HEK293 (cell line): ENCODE measurements at regions not wholly inside any gene's neighbourhood (a gene's known extent, or its start where the extent isn't known, plus 50 kb on each side); places are given as distances from the start of the nearest gene placed in this dataset.
"Not testable (repeated sequence)": the region's sequence is repeated elsewhere in the genome, so short reads cannot be mapped to it uniquely, and the experiment has no call there.

Experiments
- CTCF ChIP-seq: fragments of 450-650 bp; formaldehyde crosslinking; IDR thresholded peaks from 2 replicates; pipeline ENCODE4 v1.5.1; 2016; ENCODE audit warnings: missing biosample characterization, missing genetic modification characterization
- PATZ1 ChIP-seq: fragments of 450-650 bp; formaldehyde crosslinking; IDR thresholded peaks from 2 replicates; pipeline ENCODE4 v1.5.1; 2016; ENCODE audit warnings: missing biosample characterization, missing genetic modification characterization
- ZNF18 ChIP-seq: fragments of 450-650 bp; formaldehyde crosslinking; IDR thresholded peaks from 2 replicates; pipeline ENCODE4 v1.5.1; 2016; ENCODE audit warnings: missing biosample characterization, missing genetic modification characterization

GRCh38 chr7:152589821-152590220, 86.1 kb downstream of the XRCC2 start:
- TF ChIP-seq CTCF (tag by site-specific recombination); PATZ1; ZNF18 (tag by site-specific recombination): not testable (repeated sequence)
